Esophagus squamous epithelium (tissue), 4 donors: ENCODE measurements at regions not wholly inside any gene's neighbourhood (a gene's known extent, or its start where the extent isn't known, plus 50 kb on each side); places are given as distances from the start of the nearest gene placed in this dataset.

Experiments used
- CTCF ChIP-seq, 6 experiments: fragments of 450-650 bp in 4 of 6; fragments of 200-600 bp in 2 of 6; sonication (generic) in 2 of 6; IDR thresholded peaks; one replicate each; pipeline ENCODE4 v1.5.1; 2016 to 2019; ENCODE audit warnings: antibody characterized with exemption in 6 of 6, mild to moderate bottlenecking in 4 of 6, moderate library complexity in 4 of 6
- POLR2A ChIP-seq, 4 donors: fragments of 450-650 bp; IDR thresholded peaks; one replicate each; pipeline ENCODE4 v1.6.1; 2017; ENCODE audit warnings: antibody characterized with exemption in 4 of 4, mild to moderate bottlenecking in 4 of 4, moderate library complexity in 3 of 4

GRCh38 chr4:117512414-117512813 is 427.0 kb upstream of the TRAM1L1 start:
- no peak for TF ChIP-seq CTCF (IDR thresholded peaks at IDR 0.05)
- no peak for TF ChIP-seq POLR2A (IDR thresholded peaks at IDR 0.05)
